ENCODE measurements at regions not wholly inside any gene's neighbourhood (a gene's known extent, or its start where the extent isn't known, plus 50 kb on each side); places are given as distances from the start of the nearest gene placed in this dataset.

- no peak for TF ChIP-seq GTF2F1 (IDR thresholded peaks at IDR 0.05; ENCODE audit: borderline replicate concordance, low read depth, low read length)
- TF ChIP-seq BRCA1 (IDR thresholded peaks at IDR 0.05; ENCODE audit: low read depth, low read length): no peak
- no peak for TF ChIP-seq POLR2AphosphoS5 (IDR thresholded peaks at IDR 0.05; ENCODE audit: low read depth, low read length)
- no peak for TF ChIP-seq ATF3 (IDR thresholded peaks at IDR 0.05; ENCODE audit: insufficient read depth, low read depth, low read length)
- no peak for TF ChIP-seq CTCF (IDR thresholded peaks at IDR 0.05; ENCODE audit: control extremely low read depth in 1 of 3, insufficient read depth in 1 of 3, low read depth in 1 of 3, low read length in 3 of 3)
- no peak for TF ChIP-seq USF2 (IDR thresholded peaks at IDR 0.05; ENCODE audit: low read length)
- no peak for TF ChIP-seq SIRT6 (IDR thresholded peaks at IDR 0.05; ENCODE audit: low read length)
- TF ChIP-seq EP300 (IDR thresholded peaks at IDR 0.05; ENCODE audit: borderline replicate concordance in 1 of 2, low read depth in 2 of 2, low read length in 2 of 2): no peak
- TF ChIP-seq JUN (IDR thresholded peaks at IDR 0.05; ENCODE audit: low read depth, low read length): no peak
- TF ChIP-seq MAFK (IDR thresholded peaks at IDR 0.05; ENCODE audit: low read depth, low read length): no peak
Measured at GRCh38 chr1:80837066-80837465, 963.7 kb upstream of the ADGRL2 start.

Measured in H1 (cell line).